ENCODE measurements at regions not wholly inside any gene's neighbourhood (a gene's known extent, or its start where the extent isn't known, plus 50 kb on each side); places are given as distances from the start of the nearest gene placed in this dataset.

DNA sequence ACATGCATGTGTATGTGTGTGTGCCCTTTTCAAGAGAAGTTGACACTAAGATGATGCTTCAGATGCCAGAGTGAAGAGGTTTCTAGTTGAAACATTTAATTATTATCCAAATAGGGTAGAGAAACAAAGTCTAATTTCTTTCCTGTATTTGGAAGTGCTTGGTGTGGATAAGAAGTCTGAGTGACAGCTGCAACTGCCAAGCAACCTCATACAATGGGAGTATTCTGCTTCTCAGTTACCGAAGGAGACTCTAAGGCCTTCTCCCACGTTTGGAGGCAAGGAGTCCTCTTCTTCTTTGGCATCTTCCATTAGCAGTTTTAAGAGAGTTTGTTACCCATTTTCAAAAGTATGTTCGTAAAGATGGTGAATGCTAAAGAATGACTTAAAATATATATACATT lies 82.4 kb downstream of the HDGFL1 start:
- H3K4me1 ChIP-seq: no peaks in the 10 kb centered on the region
- no peak overlapping the region for H3K4me2 ChIP-seq
- no peaks in the 10 kb centered on the region for H3K9me3 ChIP-seq
- ATAC-seq: no peak
- FAIRE-seq: no peak
- H3K27ac ChIP-seq: no peak overlapping the region
- POLR2A ChIA-PET: no interaction called here
- no peak overlapping the region for H3K4me3 ChIP-seq
- TF ChIP-seq HOXB5 (CRISPR knock-in tag; IDR thresholded peaks at IDR 0.05) (no peak), NPAS2 (CRISPR knock-in tag; IDR thresholded peaks at IDR 0.05; ENCODE audit: borderline replicate concordance) (no peak), CHD4 (IDR thresholded peaks at IDR 0.05; ENCODE audit: borderline replicate concordance) (no peak), HOXA7 (CRISPR knock-in tag; IDR thresholded peaks at IDR 0.05) (no peak), HEYL (CRISPR knock-in tag; IDR thresholded peaks at IDR 0.05) (no peak), MAZ (IDR thresholded peaks at IDR 0.05; ENCODE audit: borderline replicate concordance, low read depth, low read length) (no peak), NFE2L2 (conservative IDR thresholded peaks at IDR 0.05; ENCODE audit: low read length) (no peak), CHD2 (IDR thresholded peaks at IDR 0.05; ENCODE audit: low read length, partially characterized antibody) (no peak), POLR2AphosphoS2 (conservative IDR thresholded peaks at IDR 0.05; ENCODE audit: low read length) (no peak), CEBPB (IDR thresholded peaks at IDR 0.05) (no peak), MYC (IDR thresholded peaks at IDR 0.05; ENCODE audit: borderline replicate concordance, low read length) (no peak), HOXB13 (CRISPR knock-in tag; IDR thresholded peaks at IDR 0.05; ENCODE audit: low read depth) (no peak), TFCP2L1 (CRISPR knock-in tag; IDR thresholded peaks at IDR 0.05) (no peak)
- TF ChIP-seq, protein P1, sequence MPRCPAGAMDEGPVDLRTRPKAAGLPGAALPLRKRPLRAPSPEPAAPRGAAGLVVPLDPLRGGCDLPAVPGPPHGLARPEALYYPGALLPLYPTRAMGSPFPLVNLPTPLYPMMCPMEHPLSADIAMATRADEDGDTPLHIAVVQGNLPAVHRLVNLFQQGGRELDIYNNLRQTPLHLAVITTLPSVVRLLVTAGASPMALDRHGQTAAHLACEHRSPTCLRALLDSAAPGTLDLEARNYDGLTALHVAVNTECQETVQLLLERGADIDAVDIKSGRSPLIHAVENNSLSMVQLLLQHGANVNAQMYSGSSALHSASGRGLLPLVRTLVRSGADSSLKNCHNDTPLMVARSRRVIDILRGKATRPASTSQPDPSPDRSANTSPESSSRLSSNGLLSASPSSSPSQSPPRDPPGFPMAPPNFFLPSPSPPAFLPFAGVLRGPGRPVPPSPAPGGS (IDR thresholded peaks at IDR 0.05): no peak
- TF ChIP-seq, protein P2, sequence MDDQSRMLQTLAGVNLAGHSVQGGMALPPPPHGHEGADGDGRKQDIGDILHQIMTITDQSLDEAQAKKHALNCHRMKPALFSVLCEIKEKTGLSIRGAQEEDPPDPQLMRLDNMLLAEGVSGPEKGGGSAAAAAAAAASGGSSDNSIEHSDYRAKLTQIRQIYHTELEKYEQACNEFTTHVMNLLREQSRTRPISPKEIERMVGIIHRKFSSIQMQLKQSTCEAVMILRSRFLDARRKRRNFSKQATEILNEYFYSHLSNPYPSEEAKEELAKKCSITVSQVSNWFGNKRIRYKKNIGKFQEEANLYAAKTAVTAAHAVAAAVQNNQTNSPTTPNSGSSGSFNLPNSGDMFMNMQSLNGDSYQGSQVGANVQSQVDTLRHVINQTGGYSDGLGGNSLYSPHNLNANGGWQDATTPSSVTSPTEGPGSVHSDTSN (IDR thresholded peaks at IDR 0.05): no peak
- DNase-seq (ENCODE audit: low read depth in 1 of 2, low spot score in 1 of 2): no peak
- WGBS (ENCODE audit: missing lambda C conversion rate): 62% methylated on average over 3 of the region's 3 CpGs
- CTCF ChIA-PET: no interaction called here

DNA sequence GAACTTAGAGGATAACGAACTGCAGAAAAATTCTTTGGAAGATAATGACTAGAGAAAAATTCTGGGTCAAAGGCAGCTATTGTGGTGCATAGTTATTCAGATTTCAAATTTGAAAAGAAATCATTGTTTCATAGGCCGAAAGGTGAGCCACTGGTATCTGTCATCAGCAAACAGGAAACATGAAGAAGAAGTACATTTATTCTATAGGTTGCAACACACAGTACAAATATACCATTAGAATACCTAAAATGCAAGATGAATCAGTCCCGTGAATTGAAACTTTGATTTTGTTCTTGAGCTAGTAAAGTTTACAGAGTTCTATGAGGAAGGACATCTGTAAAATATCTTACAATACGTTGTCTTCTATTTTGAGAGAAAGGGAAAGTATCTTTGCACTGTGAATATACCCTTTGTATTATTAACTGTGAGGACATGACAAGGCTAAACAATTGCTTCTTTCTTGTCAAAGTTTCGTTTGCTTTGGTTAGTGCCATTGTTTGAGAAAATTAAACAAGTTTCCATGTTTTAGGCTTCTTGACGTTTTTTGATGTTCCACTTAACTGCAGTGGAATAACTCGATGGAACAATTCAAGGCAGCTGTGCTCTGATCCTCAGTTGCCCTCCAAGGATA lies 84.7 kb downstream of the HDGFL1 start:
- FAIRE-seq (no peak), DNase-seq (ENCODE audit: low read depth in 1 of 2, low spot score in 1 of 2) (no peak), ATAC-seq (no peak)
- ChIA-PET CTCF (no interaction called here), POLR2A (no interaction called here)
- Histone ChIP-seq H3K4me3 (no peak overlapping the region), H3K4me1 (no peaks in the 10 kb centered on the region), H3K9me3 (no peaks in the 10 kb centered on the region), H3K27ac (no peak overlapping the region), H3K4me2 (no peak overlapping the region)
- WGBS (ENCODE audit: missing lambda C conversion rate): 51% methylated on average over 7 of the region's 7 CpGs
- TF ChIP-seq NFE2L2 (conservative IDR thresholded peaks at IDR 0.05; ENCODE audit: low read length) (no peak), POLR2AphosphoS2 (conservative IDR thresholded peaks at IDR 0.05; ENCODE audit: low read length) (no peak), HOXB5 (CRISPR knock-in tag; IDR thresholded peaks at IDR 0.05) (no peak), NPAS2 (CRISPR knock-in tag; IDR thresholded peaks at IDR 0.05; ENCODE audit: borderline replicate concordance) (no peak), FOSL2 (IDR thresholded peaks at IDR 0.05) (no peak), FOSL2 (CRISPR knock-in tag; IDR thresholded peaks at IDR 0.05) (no peak), MYC (IDR thresholded peaks at IDR 0.05; ENCODE audit: borderline replicate concordance, low read length) (no peak), EHMT2 (IDR thresholded peaks at IDR 0.05; ENCODE audit: low read depth) (no peak), GATA3 (IDR thresholded peaks at IDR 0.05; ENCODE audit: borderline replicate concordance) (no peak), ZNF302 (CRISPR knock-in tag; IDR thresholded peaks at IDR 0.05) (no peak), RCOR1 (IDR thresholded peaks at IDR 0.05; ENCODE audit: low read depth, low read length) (no peak)
- TF ChIP-seq, protein P2 (IDR thresholded peaks at IDR 0.05): no peak
- TF ChIP-seq, protein P3, sequence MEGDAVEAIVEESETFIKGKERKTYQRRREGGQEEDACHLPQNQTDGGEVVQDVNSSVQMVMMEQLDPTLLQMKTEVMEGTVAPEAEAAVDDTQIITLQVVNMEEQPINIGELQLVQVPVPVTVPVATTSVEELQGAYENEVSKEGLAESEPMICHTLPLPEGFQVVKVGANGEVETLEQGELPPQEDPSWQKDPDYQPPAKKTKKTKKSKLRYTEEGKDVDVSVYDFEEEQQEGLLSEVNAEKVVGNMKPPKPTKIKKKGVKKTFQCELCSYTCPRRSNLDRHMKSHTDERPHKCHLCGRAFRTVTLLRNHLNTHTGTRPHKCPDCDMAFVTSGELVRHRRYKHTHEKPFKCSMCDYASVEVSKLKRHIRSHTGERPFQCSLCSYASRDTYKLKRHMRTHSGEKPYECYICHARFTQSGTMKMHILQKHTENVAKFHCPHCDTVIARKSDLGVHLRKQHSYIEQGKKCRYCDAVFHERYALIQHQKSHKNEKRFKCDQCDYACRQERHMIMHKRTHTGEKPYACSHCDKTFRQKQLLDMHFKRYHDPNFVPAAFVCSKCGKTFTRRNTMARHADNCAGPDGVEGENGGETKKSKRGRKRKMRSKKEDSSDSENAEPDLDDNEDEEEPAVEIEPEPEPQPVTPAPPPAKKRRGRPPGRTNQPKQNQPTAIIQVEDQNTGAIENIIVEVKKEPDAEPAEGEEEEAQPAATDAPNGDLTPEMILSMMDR (IDR thresholded peaks at IDR 0.05): no peak
- TF ChIP-seq, protein P4, sequence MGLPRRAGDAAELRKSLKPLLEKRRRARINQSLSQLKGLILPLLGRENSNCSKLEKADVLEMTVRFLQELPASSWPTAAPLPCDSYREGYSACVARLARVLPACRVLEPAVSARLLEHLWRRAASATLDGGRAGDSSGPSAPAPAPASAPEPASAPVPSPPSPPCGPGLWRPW (IDR thresholded peaks at IDR 0.05): no peak
- TF ChIP-seq, protein P5, sequence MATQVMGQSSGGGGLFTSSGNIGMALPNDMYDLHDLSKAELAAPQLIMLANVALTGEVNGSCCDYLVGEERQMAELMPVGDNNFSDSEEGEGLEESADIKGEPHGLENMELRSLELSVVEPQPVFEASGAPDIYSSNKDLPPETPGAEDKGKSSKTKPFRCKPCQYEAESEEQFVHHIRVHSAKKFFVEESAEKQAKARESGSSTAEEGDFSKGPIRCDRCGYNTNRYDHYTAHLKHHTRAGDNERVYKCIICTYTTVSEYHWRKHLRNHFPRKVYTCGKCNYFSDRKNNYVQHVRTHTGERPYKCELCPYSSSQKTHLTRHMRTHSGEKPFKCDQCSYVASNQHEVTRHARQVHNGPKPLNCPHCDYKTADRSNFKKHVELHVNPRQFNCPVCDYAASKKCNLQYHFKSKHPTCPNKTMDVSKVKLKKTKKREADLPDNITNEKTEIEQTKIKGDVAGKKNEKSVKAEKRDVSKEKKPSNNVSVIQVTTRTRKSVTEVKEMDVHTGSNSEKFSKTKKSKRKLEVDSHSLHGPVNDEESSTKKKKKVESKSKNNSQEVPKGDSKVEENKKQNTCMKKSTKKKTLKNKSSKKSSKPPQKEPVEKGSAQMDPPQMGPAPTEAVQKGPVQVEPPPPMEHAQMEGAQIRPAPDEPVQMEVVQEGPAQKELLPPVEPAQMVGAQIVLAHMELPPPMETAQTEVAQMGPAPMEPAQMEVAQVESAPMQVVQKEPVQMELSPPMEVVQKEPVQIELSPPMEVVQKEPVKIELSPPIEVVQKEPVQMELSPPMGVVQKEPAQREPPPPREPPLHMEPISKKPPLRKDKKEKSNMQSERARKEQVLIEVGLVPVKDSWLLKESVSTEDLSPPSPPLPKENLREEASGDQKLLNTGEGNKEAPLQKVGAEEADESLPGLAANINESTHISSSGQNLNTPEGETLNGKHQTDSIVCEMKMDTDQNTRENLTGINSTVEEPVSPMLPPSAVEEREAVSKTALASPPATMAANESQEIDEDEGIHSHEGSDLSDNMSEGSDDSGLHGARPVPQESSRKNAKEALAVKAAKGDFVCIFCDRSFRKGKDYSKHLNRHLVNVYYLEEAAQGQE (IDR thresholded peaks at IDR 0.05): no peak

Data from A549 (cell line).